Cardiac fibroblast (primary cell): ENCODE measurements at regions not wholly inside any gene's neighbourhood (a gene's known extent, or its start where the extent isn't known, plus 50 kb on each side); places are given as distances from the start of the nearest gene placed in this dataset.

ENCODE experiments used
- DNase-seq, 2 donors: peaks; one replicate each; pipeline versions ENCODE4 v3.0.0 to v3.0.0-alpha.2; 2010; ENCODE audit warnings: low read depth in 2 of 2
- H3K4me3 ChIP-seq, 2 donors: replicated peaks in 1 of 2; 1 replicate in 1 of 2; 2 replicates in 1 of 2; pipeline ENCODE4 v1.5.1; 2011; ENCODE audit warnings: low read depth in 2 of 2, low read length in 2 of 2, mild to moderate bottlenecking in 2 of 2, moderate library complexity in 1 of 2
- TF ChIP-seq, protein P1 (sequence below): IDR thresholded peaks from one replicate; pipeline ENCODE4 v1.5.1; 2011; ENCODE audit warnings: low read depth, mild to moderate bottlenecking, low read length, inconsistent platforms

DNA sequence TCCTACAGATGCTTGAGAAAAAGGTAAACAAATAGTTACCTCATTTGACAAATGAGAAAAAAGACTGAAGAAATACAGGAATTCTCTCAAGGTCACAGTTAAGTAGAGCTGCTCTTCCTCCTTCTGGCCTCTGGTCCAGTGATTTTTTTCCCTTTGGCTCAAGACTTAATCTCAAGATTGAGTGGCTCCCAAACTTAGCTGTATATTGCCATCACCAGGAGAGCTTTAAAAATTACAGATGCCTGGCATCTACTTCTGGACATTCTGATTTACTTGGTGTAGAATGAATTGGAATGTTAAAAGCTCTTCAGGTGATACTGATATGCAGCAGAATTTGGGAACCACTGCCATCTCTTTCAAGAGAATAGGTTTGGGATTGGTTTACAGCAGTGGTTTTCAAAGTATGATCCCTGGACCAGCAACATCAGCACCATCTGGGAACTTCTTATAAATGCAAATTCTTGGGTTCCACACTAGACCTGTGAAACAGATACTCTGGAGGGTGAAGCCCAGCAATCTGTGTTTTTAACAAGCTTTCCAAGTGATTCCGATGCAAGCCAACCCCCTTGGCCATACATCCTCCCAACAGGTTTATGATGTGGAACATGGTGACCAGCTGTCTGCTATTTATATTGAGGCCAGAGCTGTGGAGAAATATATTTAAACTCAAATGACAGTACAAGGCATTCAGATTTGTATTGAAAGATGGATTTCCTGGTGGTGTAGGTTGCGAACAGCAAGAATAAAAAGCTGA lies 333.0 kb upstream of the RARB start:
- DNase-seq, result peak in 1 of 2 donors; percentile 17
- no peak overlapping the region for H3K4me3 ChIP-seq
- TF ChIP-seq, protein P1, sequence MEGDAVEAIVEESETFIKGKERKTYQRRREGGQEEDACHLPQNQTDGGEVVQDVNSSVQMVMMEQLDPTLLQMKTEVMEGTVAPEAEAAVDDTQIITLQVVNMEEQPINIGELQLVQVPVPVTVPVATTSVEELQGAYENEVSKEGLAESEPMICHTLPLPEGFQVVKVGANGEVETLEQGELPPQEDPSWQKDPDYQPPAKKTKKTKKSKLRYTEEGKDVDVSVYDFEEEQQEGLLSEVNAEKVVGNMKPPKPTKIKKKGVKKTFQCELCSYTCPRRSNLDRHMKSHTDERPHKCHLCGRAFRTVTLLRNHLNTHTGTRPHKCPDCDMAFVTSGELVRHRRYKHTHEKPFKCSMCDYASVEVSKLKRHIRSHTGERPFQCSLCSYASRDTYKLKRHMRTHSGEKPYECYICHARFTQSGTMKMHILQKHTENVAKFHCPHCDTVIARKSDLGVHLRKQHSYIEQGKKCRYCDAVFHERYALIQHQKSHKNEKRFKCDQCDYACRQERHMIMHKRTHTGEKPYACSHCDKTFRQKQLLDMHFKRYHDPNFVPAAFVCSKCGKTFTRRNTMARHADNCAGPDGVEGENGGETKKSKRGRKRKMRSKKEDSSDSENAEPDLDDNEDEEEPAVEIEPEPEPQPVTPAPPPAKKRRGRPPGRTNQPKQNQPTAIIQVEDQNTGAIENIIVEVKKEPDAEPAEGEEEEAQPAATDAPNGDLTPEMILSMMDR, result no peak

DNA sequence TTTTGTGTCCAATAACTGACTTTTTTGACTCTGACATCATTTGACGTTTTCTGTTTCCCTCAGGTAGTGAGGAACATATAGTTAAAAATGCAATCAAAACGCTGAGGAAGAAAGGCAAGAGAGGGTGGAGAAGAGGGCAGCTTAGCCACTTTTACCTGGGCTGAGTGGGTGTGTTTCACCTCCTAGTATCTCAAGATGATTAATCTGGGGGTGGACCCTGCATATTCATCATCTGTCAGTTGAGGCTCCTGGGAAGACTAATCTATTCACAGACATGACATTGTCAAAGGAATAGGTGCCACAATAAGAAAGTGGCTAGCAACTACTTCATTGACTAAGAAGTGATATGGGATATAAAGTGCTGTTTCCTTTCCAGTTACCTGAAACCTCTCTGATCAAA lies 331.5 kb upstream of the RARB start:
- H3K4me3 ChIP-seq, result no peak overlapping the region
- TF ChIP-seq, protein P1, result no peak
- no peak for DNase-seq

DNA sequence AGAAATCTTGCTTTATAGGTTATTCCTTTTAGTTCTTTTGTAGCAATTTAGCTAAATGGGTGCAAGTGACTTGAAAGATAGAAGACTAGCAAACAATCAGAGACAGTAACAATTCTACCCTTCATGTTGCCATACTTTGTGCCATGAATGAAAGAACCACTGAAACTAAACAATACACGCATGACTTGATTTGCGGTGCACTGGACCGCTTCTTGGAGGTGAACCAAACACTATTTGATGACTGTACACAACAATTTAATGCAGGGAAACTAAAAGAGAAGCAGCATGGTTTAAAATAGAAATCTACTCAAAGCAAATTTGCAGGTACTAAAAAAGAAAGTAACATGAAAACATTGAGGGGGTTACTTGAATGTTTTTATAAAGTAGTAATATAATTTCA lies 331.0 kb upstream of the RARB start:
- H3K4me3 ChIP-seq, result no peak overlapping the region
- TF ChIP-seq, protein P1, result no peak
- no peak for DNase-seq

- H3K4me3 ChIP-seq, result no peak overlapping the region
- TF ChIP-seq, protein P1, result no peak
- no peak for DNase-seq
These were observed 328.4 kb upstream of the RARB start for GRCh38 chr3:25099666-25100065.

- TF ChIP-seq, protein P1, result no peak
- no peak for DNase-seq
- no peak overlapping the region for H3K4me3 ChIP-seq
These were observed 324.7 kb upstream of the RARB start for GRCh38 chr3:25103391-25103790.

GRCh38 chr3:25107918-25108617 lies 320.0 kb upstream of the RARB start:
- no peak for DNase-seq
- no peak overlapping the region for H3K4me3 ChIP-seq
- TF ChIP-seq, protein P1, result no peak
